ENCODE measurements at regions not wholly inside any gene's neighbourhood (a gene's known extent, or its start where the extent isn't known, plus 50 kb on each side); places are given as distances from the start of the nearest gene placed in this dataset.
"Not testable (repeated sequence)": the region's sequence is repeated elsewhere in the genome, so short reads cannot be mapped to it uniquely, and the experiment has no call there.

GRCh38 chr12:83659321-83659720, 972.6 kb downstream of the TMTC2 start:
- no peak for DNase-seq

DNA sequence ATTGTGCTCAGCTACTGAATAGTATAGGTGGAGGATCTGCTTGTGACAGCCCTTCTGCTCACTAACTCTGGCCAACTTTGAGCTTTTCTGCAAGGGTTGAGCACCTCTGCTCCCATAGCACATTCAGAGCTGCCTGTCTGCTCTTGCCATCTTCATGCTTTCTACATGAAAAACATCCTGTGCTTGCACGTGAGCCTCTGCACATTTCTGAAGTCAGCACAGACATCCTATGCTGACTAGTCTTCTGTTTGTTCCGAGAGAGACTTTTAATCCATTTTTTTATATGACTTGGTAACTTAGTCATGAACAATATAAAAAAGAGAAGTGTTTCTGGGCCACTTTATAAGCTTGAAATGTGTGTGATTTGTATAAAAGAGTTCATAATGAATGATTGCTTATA, 969.3 kb downstream of the TMTC2 start:
- DNase-seq, result no peak

DNA sequence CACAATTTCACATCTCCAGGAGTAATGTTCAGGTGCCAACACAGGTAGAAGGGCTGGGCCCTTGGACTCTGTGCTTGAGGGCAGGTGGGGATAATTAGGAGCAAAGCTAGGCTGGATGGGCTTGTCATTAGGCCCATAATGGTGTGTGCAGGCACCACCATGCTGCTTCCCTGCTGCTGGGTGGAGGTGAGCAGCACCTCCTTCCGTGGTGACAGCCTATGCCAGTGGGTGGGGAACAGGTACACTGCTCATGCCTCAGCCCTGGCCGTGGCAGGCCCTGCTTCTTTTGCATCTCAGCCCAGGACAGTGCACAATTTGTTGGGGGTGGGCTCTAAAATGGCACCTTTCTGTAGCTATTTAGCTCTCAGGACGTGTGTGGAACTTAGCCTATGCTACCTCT, 955.5 kb downstream of the TMTC2 start:
- no peak for DNase-seq

DNA sequence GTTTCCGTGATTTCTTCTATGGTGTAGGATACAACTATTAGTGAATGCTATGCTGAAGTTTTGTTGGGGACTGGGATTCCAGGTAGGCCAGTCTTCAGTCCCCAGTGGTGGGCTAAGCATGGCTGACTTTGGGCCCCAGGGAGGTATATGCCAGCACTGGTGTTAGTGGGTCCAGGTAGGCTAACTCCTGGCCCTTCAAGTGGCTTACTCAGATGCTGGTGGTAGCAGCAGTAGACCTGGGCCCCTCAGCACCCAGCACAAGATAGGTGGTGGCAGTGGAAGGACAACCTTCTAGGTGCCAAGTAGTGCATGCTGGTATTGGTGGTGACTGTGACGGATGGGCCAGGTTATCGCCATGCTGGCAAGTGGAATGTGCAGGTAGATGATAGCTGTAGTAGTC, 955.1 kb downstream of the TMTC2 start:
- no peak for DNase-seq

DNA sequence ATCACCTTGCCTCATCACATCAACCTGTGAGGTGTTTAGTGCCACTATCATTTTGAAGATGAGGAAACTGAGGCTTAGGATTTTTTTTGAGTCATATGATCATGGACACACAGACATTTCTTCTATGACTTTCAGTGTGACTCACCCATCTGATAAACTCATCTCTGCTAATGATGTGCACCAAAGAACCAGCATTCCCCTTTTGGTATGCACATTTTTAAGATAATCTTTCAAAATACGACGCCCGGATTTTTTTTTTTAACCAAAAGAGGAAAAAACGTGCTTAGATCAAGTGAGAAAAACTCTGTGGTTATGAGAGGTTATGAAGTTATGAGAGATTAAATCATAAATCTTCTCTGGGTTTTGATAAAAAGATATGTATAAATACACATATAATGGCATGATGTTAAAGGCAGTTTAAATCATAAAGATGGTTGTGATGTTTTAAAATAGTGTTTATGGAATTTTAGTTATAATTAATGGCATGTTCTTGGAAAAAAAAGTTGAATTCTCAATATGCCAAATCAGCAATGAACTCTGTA, 948.1 kb downstream of the TMTC2 start:
- DNase-seq, result no peak

DNA sequence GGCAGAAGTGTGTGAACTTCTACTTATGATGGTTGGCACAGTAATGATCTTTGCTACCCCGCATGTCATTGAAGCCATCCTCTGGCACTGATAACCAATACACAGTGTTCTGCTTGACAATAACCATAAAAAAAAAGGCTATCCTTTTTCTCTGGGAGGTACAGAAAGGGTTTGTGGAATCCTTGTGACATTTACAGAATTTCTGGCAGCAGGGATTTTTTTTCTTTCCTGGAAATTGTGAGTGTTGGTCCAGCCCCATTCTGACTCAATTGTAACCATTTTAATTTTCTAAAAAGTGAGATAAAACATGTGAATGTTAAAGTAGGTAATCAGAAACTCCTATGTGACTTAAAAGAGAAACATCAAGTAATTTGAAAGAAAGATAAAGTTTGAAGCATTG, 943.8 kb downstream of the TMTC2 start:
- no peak for DNase-seq

DNA sequence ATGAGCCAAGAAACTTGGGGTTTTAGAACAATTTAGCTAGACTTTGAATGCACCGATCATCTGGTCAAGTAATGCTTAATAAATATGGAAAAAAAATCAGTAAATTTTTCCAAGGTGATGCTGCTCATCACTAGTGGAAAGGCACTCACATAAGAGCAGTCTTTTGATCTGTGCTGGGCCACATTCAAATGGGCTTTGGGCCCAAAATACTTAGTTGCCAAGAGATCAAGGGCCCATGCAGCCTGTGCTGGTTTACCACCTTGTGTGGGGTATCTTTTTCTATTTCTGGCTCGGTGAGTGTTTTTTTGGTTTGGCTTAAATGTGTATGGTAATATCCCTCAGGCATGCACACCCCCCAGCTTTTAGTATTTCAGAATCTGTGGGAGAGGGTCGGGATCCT, 943.2 kb downstream of the TMTC2 start:
- no peak for DNase-seq

- no peak for DNase-seq
These were observed 935.5 kb downstream of the TMTC2 start for GRCh38 chr12:83622205-83622604.

DNA sequence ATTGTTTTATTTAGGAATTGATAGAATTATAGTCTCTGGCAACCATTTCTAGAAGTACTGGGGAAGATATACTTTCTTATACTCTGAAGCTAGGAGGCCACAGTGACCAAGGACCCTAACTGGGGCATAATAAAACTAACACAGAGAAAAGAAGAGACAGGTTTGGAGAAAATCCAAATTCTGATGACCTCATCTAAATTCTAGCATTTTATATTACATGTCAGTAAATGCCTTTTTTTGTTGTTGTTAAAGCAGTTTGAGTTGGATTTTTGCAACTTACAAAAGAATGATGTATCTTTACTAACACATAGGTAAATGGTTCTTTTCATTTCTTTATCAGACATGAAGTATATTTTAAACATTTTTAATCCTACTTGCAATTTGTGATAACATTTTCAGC, 933.3 kb downstream of the TMTC2 start:
- DNase-seq, result no peak

DNA sequence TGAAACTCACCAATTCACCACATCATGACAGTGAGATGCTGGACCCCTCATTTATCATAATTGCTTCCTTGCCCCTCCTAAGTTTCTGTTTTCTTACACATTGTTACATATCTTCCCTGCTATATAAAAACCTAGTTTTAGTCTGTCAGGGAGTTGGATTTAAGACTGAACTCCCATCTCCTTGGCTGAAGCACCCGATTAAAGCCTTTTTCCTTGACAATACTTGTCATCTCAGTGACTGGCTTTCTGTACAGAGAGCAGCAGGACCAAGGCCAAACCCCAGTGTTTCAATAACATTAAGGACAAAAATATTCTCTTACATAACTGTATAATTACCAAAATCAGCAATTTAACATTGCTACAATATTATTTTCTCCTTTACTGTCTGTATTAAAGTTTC, 928.4 kb downstream of the TMTC2 start:
- no peak for DNase-seq

DNA sequence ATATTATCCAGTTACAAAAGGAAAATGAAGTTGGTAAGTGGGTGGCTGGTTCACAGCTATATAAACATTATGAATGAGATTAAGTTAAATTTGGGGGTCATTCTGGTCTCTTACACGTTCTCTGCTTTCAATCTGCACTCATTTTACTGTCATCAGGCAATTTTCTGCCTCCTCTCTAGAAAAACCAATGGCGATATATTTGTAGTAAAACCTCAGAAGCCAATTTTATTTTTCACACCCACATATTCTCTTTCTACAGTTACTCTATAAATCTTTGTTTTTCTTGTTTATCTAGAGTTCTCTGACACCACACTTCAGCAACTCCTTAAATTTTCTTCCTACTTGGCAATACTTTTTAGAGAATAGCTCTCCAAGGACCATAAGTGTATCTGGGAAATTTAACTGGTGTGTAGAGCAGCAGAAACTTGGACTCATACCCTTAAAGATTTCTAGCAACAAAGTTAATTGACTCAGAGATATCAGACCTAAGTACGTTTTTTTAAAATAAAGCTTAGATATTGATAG, 926.9 kb downstream of the TMTC2 start:
- no peak for DNase-seq

DNA sequence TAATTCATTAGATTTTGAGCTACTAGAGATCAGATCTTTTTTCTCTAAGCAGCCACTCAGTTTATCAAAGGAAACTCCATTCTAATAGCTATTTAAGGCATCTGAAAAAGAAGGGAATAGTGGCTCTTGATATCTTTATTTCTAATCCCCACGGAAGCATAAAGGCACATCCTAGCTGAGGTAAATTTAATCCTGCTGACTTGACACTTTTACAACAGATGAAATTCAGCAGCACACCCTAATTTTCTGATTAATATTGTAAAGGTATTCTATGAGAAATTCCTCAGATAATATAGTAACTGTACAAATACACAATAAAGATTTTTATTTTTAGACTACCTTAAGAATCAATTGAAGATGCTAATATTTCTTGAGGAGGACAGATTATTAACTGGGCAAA, 916.4 kb downstream of the TMTC2 start:
- DNase-seq, result no peak

GRCh38 chr12:83575326-83575725, 888.6 kb downstream of the TMTC2 start:
- no peak for DNase-seq

GRCh38 chr12:83574142-83574541, 887.4 kb downstream of the TMTC2 start:
- no peak for DNase-seq

GRCh38 chr12:83573671-83574070, 887.0 kb downstream of the TMTC2 start:
- DNase-seq, result no peak

GRCh38 chr12:83559650-83560049, 872.9 kb downstream of the TMTC2 start:
- DNase-seq, result no peak

- DNase-seq, result not testable (repeated sequence)
These were observed 869.3 kb downstream of the TMTC2 start for GRCh38 chr12:83556040-83556439.

- DNase-seq, result no peak
These were observed 854.7 kb downstream of the TMTC2 start for GRCh38 chr12:83541446-83541845.

DNA sequence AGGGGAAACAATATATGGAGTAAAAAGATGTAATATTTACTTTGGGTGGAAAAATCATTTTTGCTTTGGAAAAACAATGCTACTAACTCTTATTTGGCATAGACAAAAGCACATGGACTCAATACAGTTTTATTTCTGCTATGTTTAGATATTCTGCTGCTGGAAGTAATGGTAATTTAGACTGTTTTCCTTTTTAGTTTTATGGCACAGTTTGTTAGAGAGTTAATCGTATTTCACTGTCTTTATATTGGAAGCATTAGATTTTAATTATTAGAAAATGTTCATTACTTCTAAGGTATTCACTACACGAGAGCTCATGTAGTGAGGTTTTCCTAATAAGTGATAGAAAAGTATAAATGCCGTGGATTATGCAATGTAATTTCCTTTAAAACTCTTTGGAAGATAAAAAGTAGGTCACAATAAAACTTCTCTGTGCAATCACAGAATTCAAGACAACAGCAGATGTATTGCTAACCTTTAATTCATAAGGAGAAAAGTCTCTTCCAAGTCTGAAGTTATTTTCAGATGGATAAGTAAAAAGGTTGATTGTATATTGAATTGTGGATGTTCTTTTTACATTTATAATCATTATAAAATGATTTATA, 851.8 kb downstream of the TMTC2 start:
- no peak for DNase-seq

DNA sequence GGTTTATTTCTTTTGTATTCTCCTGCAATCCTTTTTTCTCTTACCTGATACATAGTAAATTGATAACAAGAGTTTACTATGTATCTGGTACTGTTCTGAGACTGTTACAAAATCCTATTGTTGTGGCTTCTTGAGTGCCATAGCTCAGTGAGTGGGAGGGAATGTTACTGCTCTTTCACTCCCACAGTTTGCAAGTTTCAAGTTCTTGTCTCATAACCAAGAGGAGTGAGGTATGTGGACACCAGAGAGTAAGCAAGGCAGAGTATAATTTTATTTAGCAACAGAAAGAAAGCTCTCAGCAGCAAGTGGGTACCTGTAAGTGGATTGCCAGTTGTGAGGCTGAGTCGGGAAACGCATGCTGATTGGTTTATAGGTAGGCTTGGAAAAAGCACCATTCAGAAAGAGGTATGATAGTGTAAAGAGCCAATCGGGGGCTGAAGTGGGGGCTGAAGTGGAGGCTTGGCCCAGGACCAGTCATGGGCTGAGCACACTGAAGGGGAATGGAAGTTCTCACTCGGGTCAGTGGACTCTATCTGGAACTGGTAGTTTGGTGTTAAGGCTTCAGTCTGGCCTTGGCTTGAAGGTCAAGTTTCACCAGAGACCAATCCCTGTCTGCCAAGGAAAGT, 850.8 kb downstream of the TMTC2 start:
- DNase-seq, result no peak

DNA sequence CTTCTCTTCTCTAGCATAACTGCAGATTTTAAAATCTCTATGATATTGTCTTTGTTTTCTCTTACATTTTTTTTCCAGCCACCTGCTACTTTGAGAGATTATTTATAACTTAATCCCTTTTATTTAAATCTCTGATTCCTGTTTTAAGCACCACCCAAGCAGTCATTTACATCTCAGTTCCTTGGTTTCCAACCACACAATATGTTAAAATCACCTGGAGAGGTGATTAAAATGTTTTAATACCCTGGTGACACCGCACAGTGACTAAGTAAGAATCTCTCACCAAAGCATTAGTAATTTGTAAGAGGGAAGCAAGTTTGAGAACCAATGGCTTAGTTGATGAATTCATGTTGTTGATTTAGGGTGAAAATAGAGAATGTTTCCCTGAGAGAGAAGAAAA, 849.8 kb downstream of the TMTC2 start:
- no peak for DNase-seq

- DNase-seq, result no peak
These were observed 841.9 kb downstream of the TMTC2 start for GRCh38 chr12:83528571-83528970.

- DNase-seq, result no peak
These were observed 841.1 kb downstream of the TMTC2 start for GRCh38 chr12:83527810-83528209.

GRCh38 chr12:83515306-83516026, 828.8 kb downstream of the TMTC2 start:
- no peak for DNase-seq
